ENCODE measurements at regions not wholly inside any gene's neighbourhood (a gene's known extent, or its start where the extent isn't known, plus 50 kb on each side); places are given as distances from the start of the nearest gene placed in this dataset.

DNA sequence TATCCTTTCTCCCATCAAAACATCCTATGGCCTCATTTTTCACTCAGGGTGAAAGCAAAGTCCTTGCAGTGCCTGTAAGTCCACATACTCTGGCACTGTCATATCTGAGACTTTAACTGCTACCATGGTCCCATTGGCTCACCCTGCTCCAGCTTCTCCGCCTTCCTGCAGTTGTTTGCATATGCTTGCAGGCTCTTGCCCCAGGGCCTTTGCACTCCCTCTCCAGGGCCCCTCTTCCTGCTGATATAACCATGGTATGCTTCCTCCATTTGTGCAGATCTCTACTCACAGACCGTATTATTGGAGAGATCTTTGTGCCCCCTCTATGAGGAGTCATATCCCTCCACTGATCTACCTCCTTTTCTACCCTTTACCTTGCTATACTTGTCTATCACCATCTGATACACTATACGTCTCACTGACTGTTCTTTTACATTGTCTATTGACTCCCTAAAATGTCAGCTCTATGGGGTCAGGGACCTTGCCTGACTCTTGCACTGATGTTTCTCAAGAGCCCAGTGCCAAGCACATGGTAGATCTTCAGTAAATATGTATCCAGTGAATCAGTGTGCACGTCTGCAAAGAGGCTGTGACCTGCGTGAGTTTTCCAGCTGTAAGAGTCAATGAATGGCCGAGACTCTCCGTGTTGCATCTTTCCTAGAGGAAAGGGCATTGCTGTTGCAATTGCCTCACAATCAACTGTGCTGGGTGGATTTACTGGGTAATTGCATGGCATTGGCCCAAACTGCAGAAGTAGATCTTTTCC lies 81.7 kb upstream of the CPEB4 start (continued):
- TF ChIP-seq, protein P1, sequence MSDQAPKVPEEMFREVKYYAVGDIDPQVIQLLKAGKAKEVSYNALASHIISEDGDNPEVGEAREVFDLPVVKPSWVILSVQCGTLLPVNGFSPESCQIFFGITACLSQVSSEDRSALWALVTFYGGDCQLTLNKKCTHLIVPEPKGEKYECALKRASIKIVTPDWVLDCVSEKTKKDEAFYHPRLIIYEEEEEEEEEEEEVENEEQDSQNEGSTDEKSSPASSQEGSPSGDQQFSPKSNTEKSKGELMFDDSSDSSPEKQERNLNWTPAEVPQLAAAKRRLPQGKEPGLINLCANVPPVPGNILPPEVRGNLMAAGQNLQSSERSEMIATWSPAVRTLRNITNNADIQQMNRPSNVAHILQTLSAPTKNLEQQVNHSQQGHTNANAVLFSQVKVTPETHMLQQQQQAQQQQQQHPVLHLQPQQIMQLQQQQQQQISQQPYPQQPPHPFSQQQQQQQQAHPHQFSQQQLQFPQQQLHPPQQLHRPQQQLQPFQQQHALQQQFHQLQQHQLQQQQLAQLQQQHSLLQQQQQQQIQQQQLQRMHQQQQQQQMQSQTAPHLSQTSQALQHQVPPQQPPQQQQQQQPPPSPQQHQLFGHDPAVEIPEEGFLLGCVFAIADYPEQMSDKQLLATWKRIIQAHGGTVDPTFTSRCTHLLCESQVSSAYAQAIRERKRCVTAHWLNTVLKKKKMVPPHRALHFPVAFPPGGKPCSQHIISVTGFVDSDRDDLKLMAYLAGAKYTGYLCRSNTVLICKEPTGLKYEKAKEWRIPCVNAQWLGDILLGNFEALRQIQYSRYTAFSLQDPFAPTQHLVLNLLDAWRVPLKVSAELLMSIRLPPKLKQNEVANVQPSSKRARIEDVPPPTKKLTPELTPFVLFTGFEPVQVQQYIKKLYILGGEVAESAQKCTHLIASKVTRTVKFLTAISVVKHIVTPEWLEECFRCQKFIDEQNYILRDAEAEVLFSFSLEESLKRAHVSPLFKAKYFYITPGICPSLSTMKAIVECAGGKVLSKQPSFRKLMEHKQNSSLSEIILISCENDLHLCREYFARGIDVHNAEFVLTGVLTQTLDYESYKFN (CRISPR knock-in tag; conservative IDR thresholded peaks at IDR 0.05): peak; percentile 80
- TF ChIP-seq KDM1A (CRISPR knock-in tag; IDR thresholded peaks at IDR 0.05): peak; percentile 82
- peak; percentile 85 for TF ChIP-seq ZMYM4 (CRISPR knock-in tag; IDR thresholded peaks at IDR 0.05)
- TF ChIP-seq POGZ (CRISPR knock-in tag; IDR thresholded peaks at IDR 0.05): peak; percentile 89
- no peak for TF ChIP-seq MXD4 (CRISPR knock-in tag; IDR thresholded peaks at IDR 0.05)
- TF ChIP-seq ZNF570 (CRISPR knock-in tag; IDR thresholded peaks at IDR 0.05; ENCODE audit: borderline replicate concordance): no peak
- peak; percentile 44; the same call in 1 of the 2 replicates for TF ChIP-seq ZFP36L1 (CRISPR knock-in tag; IDR thresholded peaks at IDR 0.05)
- 0 out of 2 replicates have a peak, but pooled peaks have one; percentile 42 for TF ChIP-seq NFKBIZ (CRISPR knock-in tag; IDR thresholded peaks at IDR 0.05)
- TF ChIP-seq FOXJ3 (CRISPR knock-in tag; IDR thresholded peaks at IDR 0.05; ENCODE audit: borderline replicate concordance): peak; percentile 23
- no peak for TF ChIP-seq SALL2 (CRISPR knock-in tag; IDR thresholded peaks at IDR 0.05)
- peak; percentile 56; the same call in 1 of the 2 replicates for TF ChIP-seq ZNF788 (CRISPR knock-in tag; IDR thresholded peaks at IDR 0.05; ENCODE audit: borderline replicate concordance)
- peak; percentile 61 for TF ChIP-seq MEF2D (CRISPR knock-in tag; IDR thresholded peaks at IDR 0.05)
- TF ChIP-seq SOX5 (CRISPR knock-in tag; IDR thresholded peaks at IDR 0.05; ENCODE audit: borderline replicate concordance): peak; percentile 83
- no peak; the same call in 1 of the 2 replicates for TF ChIP-seq ZNF225 (CRISPR knock-in tag; IDR thresholded peaks at IDR 0.05)
- no peak for TF ChIP-seq HDAC6 (IDR thresholded peaks at IDR 0.05; ENCODE audit: low read depth, low read length)
- TF ChIP-seq CAMTA2 (CRISPR knock-in tag; IDR thresholded peaks at IDR 0.05; ENCODE audit: borderline replicate concordance): no peak
- TF ChIP-seq DMAP1 (CRISPR knock-in tag; IDR thresholded peaks at IDR 0.05): no peak; the same call in 1 of the 2 replicates
- peak; percentile 4; the same call in 1 of the 2 replicates for TF ChIP-seq TMF1 (CRISPR knock-in tag; IDR thresholded peaks at IDR 0.05; ENCODE audit: low read depth)
- TF ChIP-seq CREM (IDR thresholded peaks at IDR 0.05): peak; percentile 53
- no peak for TF ChIP-seq CREM (CRISPR knock-in tag; IDR thresholded peaks at IDR 0.05)
- TF ChIP-seq, protein P2, sequence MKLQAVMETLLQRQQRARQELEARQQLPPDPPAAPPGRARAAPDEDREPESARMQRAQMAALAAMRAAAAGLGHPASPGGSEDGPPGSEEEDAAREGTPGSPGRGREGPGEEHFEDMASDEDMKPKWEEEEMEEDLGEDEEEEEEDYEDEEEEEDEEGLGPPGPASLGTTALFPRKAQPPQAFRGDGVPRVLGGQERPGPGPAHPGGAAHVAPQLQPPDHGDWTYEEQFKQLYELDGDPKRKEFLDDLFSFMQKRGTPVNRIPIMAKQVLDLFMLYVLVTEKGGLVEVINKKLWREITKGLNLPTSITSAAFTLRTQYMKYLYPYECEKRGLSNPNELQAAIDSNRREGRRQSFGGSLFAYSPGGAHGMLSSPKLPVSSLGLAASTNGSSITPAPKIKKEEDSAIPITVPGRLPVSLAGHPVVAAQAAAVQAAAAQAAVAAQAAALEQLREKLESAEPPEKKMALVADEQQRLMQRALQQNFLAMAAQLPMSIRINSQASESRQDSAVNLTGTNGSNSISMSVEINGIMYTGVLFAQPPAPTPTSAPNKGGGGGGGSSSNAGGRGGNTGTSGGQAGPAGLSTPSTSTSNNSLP (IDR thresholded peaks at IDR 0.05; ENCODE audit: low read depth, low read length): peak; percentile 48; the same call in 1 of the 2 replicates
- TF ChIP-seq, protein P3, sequence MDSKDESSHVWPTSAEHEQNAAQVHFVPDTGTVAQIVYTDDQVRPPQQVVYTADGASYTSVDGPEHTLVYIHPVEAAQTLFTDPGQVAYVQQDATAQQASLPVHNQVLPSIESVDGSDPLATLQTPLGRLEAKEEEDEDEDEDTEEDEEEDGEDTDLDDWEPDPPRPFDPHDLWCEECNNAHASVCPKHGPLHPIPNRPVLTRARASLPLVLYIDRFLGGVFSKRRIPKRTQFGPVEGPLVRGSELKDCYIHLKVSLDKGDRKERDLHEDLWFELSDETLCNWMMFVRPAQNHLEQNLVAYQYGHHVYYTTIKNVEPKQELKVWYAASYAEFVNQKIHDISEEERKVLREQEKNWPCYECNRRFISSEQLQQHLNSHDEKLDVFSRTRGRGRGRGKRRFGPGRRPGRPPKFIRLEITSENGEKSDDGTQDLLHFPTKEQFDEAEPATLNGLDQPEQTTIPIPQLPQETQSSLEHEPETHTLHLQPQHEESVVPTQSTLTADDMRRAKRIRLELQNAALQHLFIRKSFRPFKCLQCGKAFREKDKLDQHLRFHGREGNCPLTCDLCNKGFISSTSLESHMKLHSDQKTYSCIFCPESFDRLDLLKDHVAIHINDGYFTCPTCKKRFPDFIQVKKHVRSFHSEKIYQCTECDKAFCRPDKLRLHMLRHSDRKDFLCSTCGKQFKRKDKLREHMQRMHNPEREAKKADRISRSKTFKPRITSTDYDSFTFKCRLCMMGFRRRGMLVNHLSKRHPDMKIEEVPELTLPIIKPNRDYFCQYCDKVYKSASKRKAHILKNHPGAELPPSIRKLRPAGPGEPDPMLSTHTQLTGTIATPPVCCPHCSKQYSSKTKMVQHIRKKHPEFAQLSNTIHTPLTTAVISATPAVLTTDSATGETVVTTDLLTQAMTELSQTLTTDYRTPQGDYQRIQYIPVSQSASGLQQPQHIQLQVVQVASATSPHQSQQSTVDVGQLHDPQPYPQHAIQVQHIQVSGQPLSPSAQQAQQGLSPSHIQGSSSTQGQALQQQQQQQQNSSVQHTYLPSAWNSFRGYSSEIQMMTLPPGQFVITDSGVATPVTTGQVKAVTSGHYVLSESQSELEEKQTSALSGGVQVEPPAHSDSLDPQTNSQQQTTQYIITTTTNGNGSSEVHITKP (CRISPR knock-in tag; IDR thresholded peaks at IDR 0.05; ENCODE audit: low read depth): no peak; the same call in 1 of the 2 replicates
- TF ChIP-seq TCF7 (IDR thresholded peaks at IDR 0.05; ENCODE audit: low read depth): peak; percentile 55; the same call in 1 of the 2 replicates

Measured in HepG2 (cell line).